SK-N-SH treated with all-trans-retinoic acid at 6 μM for 48 hours (cell line): ENCODE measurements at regions not wholly inside any gene's neighbourhood (a gene's known extent, or its start where the extent isn't known, plus 50 kb on each side); places are given as distances from the start of the nearest gene placed in this dataset.

Experiments
- ATAC-seq: fragments of 200-7000 bp; cut with Tn5 transposase; 3 replicates; pipeline ENCODE4 v1.9.1; 2020; ENCODE audit warnings: mild to moderate bottlenecking, moderate library complexity
- BACH2 ChIP-seq: fragments of 250-450 bp; sonication (Bioruptor Pico); IDR thresholded peaks from 2 replicates; pipeline ENCODE4 v1.9.0; 2021; ENCODE audit warnings: mild to moderate bottlenecking, borderline replicate concordance
- CSDC2 ChIP-seq: fragments of 250-450 bp; sonication (Bioruptor Pico); IDR thresholded peaks from 2 replicates; pipeline ENCODE4 v1.5.0; 2020; ENCODE audit warnings: mild to moderate bottlenecking, moderate library complexity
- ESRRG ChIP-seq: fragments of 250-450 bp; sonication (Bioruptor Pico); IDR thresholded peaks from 2 replicates; pipeline ENCODE4 v1.6.1; 2021; ENCODE audit warnings: mild to moderate bottlenecking
- GLIS3 ChIP-seq: fragments of 250-450 bp; sonication (Bioruptor Pico); IDR thresholded peaks from 2 replicates; pipeline ENCODE4 v1.5.0; 2020; ENCODE audit warnings: mild to moderate bottlenecking, moderate library complexity
- ISL1 ChIP-seq: fragments of 250-450 bp; sonication (Bioruptor Pico); IDR thresholded peaks from 2 replicates; pipeline ENCODE4 v2.1.2; 2022; ENCODE audit warnings: mild to moderate bottlenecking, moderate library complexity
- OSR1 ChIP-seq: fragments of 250-450 bp; sonication (Bioruptor Pico); IDR thresholded peaks from 2 replicates; pipeline ENCODE4 v1.8.0; 2022; ENCODE audit warnings: moderate library complexity, mild to moderate bottlenecking, inconsistent platforms
- RARB ChIP-seq: fragments of 250-450 bp; sonication (Bioruptor Pico); IDR thresholded peaks from 2 replicates; pipeline ENCODE4 v1.8.0; 2021; ENCODE audit warnings: mild to moderate bottlenecking, moderate library complexity
- TCF4 ChIP-seq: fragments of 250-450 bp; sonication (Bioruptor Pico); IDR thresholded peaks from 2 replicates; pipeline ENCODE4 v1.8.0; 2021; ENCODE audit warnings: mild to moderate bottlenecking, moderate library complexity, borderline replicate concordance
- TOX ChIP-seq: fragments of 250-450 bp; sonication (Bioruptor Pico); IDR thresholded peaks from 2 replicates; pipeline ENCODE4 v1.8.0; 2021; ENCODE audit warnings: mild to moderate bottlenecking, moderate library complexity, borderline replicate concordance
- ZC3H10 ChIP-seq: fragments of 250-450 bp; sonication (Bioruptor Pico); IDR thresholded peaks from 2 replicates; pipeline ENCODE4 v1.5.1; 2021; ENCODE audit warnings: mild to moderate bottlenecking, moderate library complexity
- ZFP30 ChIP-seq: fragments of 450-650 bp; formaldehyde crosslinking; IDR thresholded peaks from 2 replicates; pipeline ENCODE4 v1.5.0; 2022; ENCODE audit warnings: mild to moderate bottlenecking, moderate library complexity
- ZNF565 ChIP-seq: fragments of 450-650 bp; formaldehyde crosslinking; conservative IDR thresholded peaks from 2 replicates; pipeline ENCODE4 v1.5.0; 2020; ENCODE audit warnings: low read depth, mild to moderate bottlenecking, moderate library complexity
- ZNF70 ChIP-seq: fragments of 450-650 bp; formaldehyde crosslinking; IDR thresholded peaks from 2 replicates; pipeline ENCODE4 v1.5.0; 2020; ENCODE audit warnings: mild to moderate bottlenecking, moderate library complexity
- ZNF8 ChIP-seq: fragments of 450-650 bp; formaldehyde crosslinking; IDR thresholded peaks from 2 replicates; pipeline ENCODE4 v1.5.0; 2020; ENCODE audit warnings: mild to moderate bottlenecking, moderate library complexity
- TF ChIP-seq, protein P1 (sequence below): fragments of 250-450 bp; sonication (Bioruptor Pico); IDR thresholded peaks from 2 replicates; pipeline ENCODE4 v1.8.0; 2020; ENCODE audit warnings: mild to moderate bottlenecking, moderate library complexity, borderline replicate concordance
- TF ChIP-seq, protein P2 (sequence below): fragments of 250-450 bp; sonication (Bioruptor Pico); IDR thresholded peaks from 2 replicates; pipeline ENCODE4 v1.8.0; 2021; ENCODE audit warnings: low read depth, mild to moderate bottlenecking, moderate library complexity, borderline replicate concordance
- TF ChIP-seq, protein P3 (sequence below): fragments of 250-450 bp; sonication (Bioruptor Pico); IDR thresholded peaks from 2 replicates; pipeline ENCODE4 v1.5.1; 2021; ENCODE audit warnings: mild to moderate bottlenecking, moderate library complexity
- TF ChIP-seq, protein P4 (sequence below): fragments of 250-450 bp; sonication (Bioruptor Pico); IDR thresholded peaks from 2 replicates; pipeline ENCODE4 v1.5.1; 2020; ENCODE audit warnings: low read depth, mild to moderate bottlenecking, moderate library complexity
- TF ChIP-seq, protein P5 (sequence below): fragments of 250-450 bp; sonication (Bioruptor Pico); IDR thresholded peaks from 2 replicates; pipeline ENCODE4 v1.5.0; 2020; ENCODE audit warnings: mild to moderate bottlenecking, moderate library complexity

DNA sequence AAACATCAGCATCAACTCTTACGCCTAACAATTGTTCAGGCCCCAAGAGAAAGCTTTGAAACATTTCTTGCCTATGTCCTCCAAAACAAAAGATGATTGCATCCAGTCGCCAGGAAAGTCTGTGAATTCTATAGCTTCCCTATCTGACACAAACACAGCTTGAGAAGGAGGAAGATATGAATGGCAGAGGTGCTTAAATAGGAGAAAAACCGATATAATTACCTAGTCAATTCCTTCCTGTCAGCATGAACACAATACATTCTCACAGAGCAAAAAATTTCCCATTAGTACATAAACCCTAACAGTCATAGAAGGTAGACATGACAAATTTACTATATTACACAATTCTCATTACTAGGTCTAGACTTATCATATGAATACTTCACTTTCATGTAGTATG lies 326.5 kb downstream of the CGGBP1 start (continued):
- TF ChIP-seq, protein P1, sequence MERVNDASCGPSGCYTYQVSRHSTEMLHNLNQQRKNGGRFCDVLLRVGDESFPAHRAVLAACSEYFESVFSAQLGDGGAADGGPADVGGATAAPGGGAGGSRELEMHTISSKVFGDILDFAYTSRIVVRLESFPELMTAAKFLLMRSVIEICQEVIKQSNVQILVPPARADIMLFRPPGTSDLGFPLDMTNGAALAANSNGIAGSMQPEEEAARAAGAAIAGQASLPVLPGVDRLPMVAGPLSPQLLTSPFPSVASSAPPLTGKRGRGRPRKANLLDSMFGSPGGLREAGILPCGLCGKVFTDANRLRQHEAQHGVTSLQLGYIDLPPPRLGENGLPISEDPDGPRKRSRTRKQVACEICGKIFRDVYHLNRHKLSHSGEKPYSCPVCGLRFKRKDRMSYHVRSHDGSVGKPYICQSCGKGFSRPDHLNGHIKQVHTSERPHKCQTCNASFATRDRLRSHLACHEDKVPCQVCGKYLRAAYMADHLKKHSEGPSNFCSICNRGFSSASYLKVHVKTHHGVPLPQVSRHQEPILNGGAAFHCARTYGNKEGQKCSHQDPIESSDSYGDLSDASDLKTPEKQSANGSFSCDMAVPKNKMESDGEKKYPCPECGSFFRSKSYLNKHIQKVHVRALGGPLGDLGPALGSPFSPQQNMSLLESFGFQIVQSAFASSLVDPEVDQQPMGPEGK (CRISPR knock-in tag): no peak
- TF ChIP-seq ZNF8 (CRISPR knock-in tag) (no peak), GLIS3 (CRISPR knock-in tag) (no peak), RARB (CRISPR knock-in tag) (no peak)
- TF ChIP-seq, protein P2, sequence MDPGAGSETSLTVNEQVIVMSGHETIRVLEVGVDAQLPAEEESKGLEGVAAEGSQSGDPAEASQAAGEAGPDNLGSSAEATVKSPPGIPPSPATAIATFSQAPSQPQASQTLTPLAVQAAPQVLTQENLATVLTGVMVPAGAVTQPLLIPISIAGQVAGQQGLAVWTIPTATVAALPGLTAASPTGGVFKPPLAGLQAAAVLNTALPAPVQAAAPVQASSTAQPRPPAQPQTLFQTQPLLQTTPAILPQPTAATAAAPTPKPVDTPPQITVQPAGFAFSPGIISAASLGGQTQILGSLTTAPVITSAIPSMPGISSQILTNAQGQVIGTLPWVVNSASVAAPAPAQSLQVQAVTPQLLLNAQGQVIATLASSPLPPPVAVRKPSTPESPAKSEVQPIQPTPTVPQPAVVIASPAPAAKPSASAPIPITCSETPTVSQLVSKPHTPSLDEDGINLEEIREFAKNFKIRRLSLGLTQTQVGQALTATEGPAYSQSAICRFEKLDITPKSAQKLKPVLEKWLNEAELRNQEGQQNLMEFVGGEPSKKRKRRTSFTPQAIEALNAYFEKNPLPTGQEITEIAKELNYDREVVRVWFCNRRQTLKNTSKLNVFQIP (CRISPR knock-in tag): no peak
- TF ChIP-seq, all 23 proteins: peak for 0

DNA sequence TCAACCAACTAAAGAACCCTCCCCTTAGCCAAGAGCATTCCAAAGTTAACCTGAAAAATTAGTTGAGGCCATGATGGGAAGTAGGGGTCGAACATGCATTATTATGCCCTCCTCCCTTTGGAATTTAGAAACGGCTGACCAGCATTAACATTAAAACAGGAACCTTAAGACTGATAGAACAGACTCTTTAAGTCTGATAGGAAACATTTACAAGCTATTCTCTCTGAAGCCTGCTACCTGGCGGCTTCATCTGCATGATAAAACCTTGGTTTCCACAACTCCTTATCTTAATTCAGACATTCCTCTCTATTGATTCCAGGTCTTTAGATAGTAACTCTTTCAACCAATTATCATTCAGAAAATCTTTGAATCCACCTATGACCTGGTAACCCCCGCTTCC lies 331.0 kb downstream of the CGGBP1 start:
- no peak for ATAC-seq
- no peak for TF ChIP-seq ZC3H10

DNA sequence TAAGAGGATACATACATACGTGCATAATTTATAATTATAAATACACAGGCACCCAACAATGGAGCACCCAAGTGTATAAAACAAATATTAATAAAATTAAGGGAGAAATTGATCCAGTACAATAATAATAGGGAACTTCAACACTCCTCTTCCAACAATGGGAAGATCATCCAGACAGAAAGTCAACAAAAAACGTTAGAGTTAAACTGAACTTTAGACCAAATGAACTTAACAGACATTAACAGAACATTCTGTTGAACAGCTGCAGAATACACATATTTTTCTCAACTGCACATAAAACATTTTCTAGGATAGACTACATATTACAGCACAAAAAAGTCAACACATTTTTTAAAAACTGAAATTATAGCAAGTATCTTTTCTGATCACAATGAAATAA lies 339.7 kb downstream of the CGGBP1 start:
- no peak for ATAC-seq
- TF ChIP-seq ISL1 (CRISPR knock-in tag) (no peak), OSR1 (CRISPR knock-in tag) (no peak), TOX (no peak), TCF4 (CRISPR knock-in tag) (no peak)
- TF ChIP-seq, protein P2 (CRISPR knock-in tag): no peak
- TF ChIP-seq, protein P3, sequence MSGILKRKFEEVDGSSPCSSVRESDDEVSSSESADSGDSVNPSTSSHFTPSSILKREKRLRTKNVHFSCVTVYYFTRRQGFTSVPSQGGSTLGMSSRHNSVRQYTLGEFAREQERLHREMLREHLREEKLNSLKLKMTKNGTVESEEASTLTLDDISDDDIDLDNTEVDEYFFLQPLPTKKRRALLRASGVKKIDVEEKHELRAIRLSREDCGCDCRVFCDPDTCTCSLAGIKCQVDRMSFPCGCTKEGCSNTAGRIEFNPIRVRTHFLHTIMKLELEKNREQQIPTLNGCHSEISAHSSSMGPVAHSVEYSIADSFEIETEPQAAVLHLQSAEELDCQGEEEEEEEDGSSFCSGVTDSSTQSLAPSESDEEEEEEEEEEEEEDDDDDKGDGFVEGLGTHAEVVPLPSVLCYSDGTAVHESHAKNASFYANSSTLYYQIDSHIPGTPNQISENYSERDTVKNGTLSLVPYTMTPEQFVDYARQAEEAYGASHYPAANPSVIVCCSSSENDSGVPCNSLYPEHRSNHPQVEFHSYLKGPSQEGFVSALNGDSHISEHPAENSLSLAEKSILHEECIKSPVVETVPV (CRISPR knock-in tag): no peak

DNA sequence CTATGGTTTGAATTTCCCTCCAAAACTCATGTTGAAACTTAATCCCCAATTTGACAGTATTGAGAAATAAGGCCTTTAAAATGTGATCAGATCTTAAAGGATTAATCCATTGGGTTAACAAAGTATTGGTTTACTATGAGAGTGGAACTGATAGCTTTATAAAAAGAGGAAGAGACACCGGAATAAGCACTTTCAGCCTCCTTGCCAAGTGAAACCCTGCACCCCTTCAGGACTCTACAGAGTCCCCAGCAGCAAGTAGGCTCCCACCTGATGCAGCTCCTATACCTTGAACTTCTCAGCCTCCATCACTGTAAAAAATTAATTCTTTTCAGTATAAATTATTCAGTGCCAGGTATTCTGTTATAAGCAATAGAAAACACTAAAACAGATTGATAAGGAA lies 348.3 kb downstream of the CGGBP1 start:
- no peak for TF ChIP-seq ZNF565
- TF ChIP-seq ZC3H10: no peak
- no peak for TF ChIP-seq RARB (CRISPR knock-in tag)
- TF ChIP-seq, protein P4, sequence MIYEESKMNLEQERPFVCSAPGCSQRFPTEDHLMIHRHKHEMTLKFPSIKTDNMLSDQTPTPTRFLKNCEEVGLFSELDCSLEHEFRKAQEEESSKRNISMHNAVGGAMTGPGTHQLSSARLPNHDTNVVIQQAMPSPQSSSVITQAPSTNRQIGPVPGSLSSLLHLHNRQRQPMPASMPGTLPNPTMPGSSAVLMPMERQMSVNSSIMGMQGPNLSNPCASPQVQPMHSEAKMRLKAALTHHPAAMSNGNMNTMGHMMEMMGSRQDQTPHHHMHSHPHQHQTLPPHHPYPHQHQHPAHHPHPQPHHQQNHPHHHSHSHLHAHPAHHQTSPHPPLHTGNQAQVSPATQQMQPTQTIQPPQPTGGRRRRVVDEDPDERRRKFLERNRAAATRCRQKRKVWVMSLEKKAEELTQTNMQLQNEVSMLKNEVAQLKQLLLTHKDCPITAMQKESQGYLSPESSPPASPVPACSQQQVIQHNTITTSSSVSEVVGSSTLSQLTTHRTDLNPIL (CRISPR knock-in tag): no peak
- no peak for TF ChIP-seq OSR1 (CRISPR knock-in tag)
- TF ChIP-seq, protein P3 (CRISPR knock-in tag): no peak
- no peak for TF ChIP-seq ISL1 (CRISPR knock-in tag)
- TF ChIP-seq ZNF70 (CRISPR knock-in tag): no peak
- TF ChIP-seq ZFP30 (CRISPR knock-in tag): no peak
- no peak for TF ChIP-seq BACH2 (CRISPR knock-in tag)
- no peak for TF ChIP-seq CSDC2 (CRISPR knock-in tag)
- no peak for TF ChIP-seq ESRRG
- TF ChIP-seq, protein P5, sequence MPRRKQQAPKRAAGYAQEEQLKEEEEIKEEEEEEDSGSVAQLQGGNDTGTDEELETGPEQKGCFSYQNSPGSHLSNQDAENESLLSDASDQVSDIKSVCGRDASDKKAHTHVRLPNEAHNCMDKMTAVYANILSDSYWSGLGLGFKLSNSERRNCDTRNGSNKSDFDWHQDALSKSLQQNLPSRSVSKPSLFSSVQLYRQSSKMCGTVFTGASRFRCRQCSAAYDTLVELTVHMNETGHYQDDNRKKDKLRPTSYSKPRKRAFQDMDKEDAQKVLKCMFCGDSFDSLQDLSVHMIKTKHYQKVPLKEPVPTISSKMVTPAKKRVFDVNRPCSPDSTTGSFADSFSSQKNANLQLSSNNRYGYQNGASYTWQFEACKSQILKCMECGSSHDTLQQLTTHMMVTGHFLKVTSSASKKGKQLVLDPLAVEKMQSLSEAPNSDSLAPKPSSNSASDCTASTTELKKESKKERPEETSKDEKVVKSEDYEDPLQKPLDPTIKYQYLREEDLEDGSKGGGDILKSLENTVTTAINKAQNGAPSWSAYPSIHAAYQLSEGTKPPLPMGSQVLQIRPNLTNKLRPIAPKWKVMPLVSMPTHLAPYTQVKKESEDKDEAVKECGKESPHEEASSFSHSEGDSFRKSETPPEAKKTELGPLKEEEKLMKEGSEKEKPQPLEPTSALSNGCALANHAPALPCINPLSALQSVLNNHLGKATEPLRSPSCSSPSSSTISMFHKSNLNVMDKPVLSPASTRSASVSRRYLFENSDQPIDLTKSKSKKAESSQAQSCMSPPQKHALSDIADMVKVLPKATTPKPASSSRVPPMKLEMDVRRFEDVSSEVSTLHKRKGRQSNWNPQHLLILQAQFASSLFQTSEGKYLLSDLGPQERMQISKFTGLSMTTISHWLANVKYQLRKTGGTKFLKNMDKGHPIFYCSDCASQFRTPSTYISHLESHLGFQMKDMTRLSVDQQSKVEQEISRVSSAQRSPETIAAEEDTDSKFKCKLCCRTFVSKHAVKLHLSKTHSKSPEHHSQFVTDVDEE (CRISPR knock-in tag): no peak
- TF ChIP-seq, protein P2 (CRISPR knock-in tag): no peak
- TF ChIP-seq GLIS3 (CRISPR knock-in tag): no peak
- TF ChIP-seq, all 23 proteins: peak for 0
- ATAC-seq: no peak
